ENCODE measurements at regions not wholly inside any gene's neighbourhood (a gene's known extent, or its start where the extent isn't known, plus 50 kb on each side); places are given as distances from the start of the nearest gene placed in this dataset.

DNA sequence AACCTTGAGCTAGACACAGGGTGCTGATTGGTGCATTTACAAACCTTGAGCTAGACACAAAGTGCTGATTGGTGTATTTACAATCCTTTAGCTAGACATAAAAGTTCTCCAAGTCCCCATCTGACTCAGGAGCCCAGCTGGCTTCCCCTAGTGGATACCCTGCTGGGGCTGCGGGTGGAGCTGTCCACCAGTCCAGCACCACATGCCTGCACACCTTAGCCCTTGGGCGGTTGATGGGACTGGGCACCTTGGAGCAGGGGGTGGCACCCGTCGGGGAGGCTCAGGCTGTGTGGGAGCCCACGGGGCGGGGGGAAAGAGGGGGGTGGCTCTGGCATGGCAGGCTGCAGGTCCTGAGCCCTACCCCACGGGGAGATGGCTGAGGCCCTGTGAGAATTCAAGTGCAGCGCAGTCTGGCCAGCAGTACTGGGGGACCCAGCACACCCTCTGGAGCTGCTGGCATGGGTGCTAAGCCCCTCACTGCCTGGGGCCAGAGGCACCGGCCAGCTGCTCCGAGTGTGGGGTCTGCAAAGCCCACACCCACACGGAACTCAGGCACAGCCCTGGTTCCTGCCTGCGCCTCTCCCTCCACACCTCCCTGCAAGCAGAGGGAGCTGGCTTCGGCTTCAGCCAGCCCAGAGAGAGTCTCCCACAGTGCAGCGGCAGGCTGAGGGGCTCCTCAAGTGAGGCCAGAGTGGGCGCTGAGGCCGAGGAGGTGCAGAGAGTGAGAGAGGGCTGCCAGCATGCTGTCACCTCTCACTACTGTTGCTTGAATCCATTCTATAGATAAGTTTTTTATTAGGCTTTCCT lies 369.8 kb upstream of the SMIM30 start:
- CTCF ChIA-PET, result no interaction called here

More for the DNA sequence above, 369.8 kb upstream of the SMIM30 start:
- no peaks in the 10 kb centered on the region for H3K9me1 ChIP-seq (ENCODE audit: insufficient read depth, low read length)
- H3K79me1 ChIP-seq (ENCODE audit: low read depth in 1 of 2, low read length in 2 of 2), result no peaks in the 10 kb centered on the region
- TF ChIP-seq, protein P1, sequence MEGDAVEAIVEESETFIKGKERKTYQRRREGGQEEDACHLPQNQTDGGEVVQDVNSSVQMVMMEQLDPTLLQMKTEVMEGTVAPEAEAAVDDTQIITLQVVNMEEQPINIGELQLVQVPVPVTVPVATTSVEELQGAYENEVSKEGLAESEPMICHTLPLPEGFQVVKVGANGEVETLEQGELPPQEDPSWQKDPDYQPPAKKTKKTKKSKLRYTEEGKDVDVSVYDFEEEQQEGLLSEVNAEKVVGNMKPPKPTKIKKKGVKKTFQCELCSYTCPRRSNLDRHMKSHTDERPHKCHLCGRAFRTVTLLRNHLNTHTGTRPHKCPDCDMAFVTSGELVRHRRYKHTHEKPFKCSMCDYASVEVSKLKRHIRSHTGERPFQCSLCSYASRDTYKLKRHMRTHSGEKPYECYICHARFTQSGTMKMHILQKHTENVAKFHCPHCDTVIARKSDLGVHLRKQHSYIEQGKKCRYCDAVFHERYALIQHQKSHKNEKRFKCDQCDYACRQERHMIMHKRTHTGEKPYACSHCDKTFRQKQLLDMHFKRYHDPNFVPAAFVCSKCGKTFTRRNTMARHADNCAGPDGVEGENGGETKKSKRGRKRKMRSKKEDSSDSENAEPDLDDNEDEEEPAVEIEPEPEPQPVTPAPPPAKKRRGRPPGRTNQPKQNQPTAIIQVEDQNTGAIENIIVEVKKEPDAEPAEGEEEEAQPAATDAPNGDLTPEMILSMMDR (conservative IDR thresholded peaks at IDR 0.05; ENCODE audit: low read depth, low read length), result no peak
- TF ChIP-seq RAD21 (IDR thresholded peaks at IDR 0.05; ENCODE audit: low read length) (no peak), SMC3 (IDR thresholded peaks at IDR 0.05; ENCODE audit: low read depth, low read length) (no peak), MXI1 (IDR thresholded peaks at IDR 0.05; ENCODE audit: borderline replicate concordance, low read depth, low read length) (no peak), RCOR1 (IDR thresholded peaks at IDR 0.05; ENCODE audit: insufficient replicate concordance, low read length) (no peak), CEBPB (IDR thresholded peaks at IDR 0.05; ENCODE audit: low read depth, low read length) (no peak), MAZ (IDR thresholded peaks at IDR 0.05; ENCODE audit: borderline replicate concordance, low read depth, low read length) (no peak)
- H3K4me2 ChIP-seq (ENCODE audit: low read depth, low read length), result no peak overlapping the region
- no peak overlapping the region for H3K4me3 ChIP-seq (ENCODE audit: insufficient read depth, low read depth, low read length)
- 60% methylated on average over 1 of the region's 16 CpGs; no CpG with 5 or more reads in 1 of the 2 experiments for WGBS, 2 experiments (ENCODE audit: extremely low coverage in 2 of 2, insufficient read length in 1 of 2)
- intact Hi-C loops (cut with micrococcal nuclease), result no loop called here
- H3K36me3 ChIP-seq (ENCODE audit: control insufficient read depth, insufficient read depth, low read length), result no peaks in the 10 kb centered on the region
- H2AK9ac ChIP-seq (replicated peaks; ENCODE audit: low read depth, low read length, poor library complexity), result no peak overlapping the region
- in situ Hi-C loops (cut with MboI; ENCODE audit: low sequenced_read_pairs), result no loop called here
- POLR2A ChIA-PET (ENCODE audit: unreplicated experiment), result no interaction called here
- BruUV-seq (replicated peaks), result no TSS peak
- no peak overlapping the region for H3K27ac ChIP-seq (ENCODE audit: insufficient read depth, low read length)
- no peaks in the 10 kb centered on the region for H4K20me1 ChIP-seq (ENCODE audit: insufficient read depth, low read length)
- DNase-seq (no peak), ATAC-seq (ENCODE audit: low read depth) (no peak)
- no peak overlapping the region for H3K9ac ChIP-seq (ENCODE audit: low read depth, low read length)
- H3K56ac ChIP-seq (ENCODE audit: extremely low read depth, insufficient read depth, low read length), result no peak overlapping the region
- peaks cover 2% of the 10 kb centered on the region; the same call in 1 of the 2 replicates for H3K9me3 ChIP-seq (ENCODE audit: control insufficient read depth, insufficient read depth, low read length)
- no peak overlapping the region for H2BK15ac ChIP-seq (ENCODE audit: low read depth, low read length)
- H2BK20ac ChIP-seq (ENCODE audit: low read depth, low read length), result no peak overlapping the region
- no peak overlapping the region for H2AFZ ChIP-seq (replicated peaks; ENCODE audit: low read length, poor library complexity)
- H3K4me1 ChIP-seq (ENCODE audit: control insufficient read depth, insufficient read depth, low read length), result no peaks in the 10 kb centered on the region
- H2BK5ac ChIP-seq (ENCODE audit: low read depth, low read length, poor library complexity, severe bottlenecking), result no peak overlapping the region
- H4K8ac ChIP-seq (ENCODE audit: low read depth in 2 of 2, low read length in 2 of 2), result no peak overlapping the region
- H3K4ac ChIP-seq (ENCODE audit: low read depth, low read length), result no peak overlapping the region
- no peak overlapping the region for H3K14ac ChIP-seq (replicated peaks; ENCODE audit: low read depth, low read length)
- no peak overlapping the region for H4K5ac ChIP-seq (ENCODE audit: low read depth, low read length)
- H2BK120ac ChIP-seq (ENCODE audit: low read depth, low read length), result no peak overlapping the region
- no peak overlapping the region for H4K91ac ChIP-seq (ENCODE audit: insufficient read depth, low read depth, low read length)
- H3K23ac ChIP-seq (ENCODE audit: low read depth, low read length), result no peak overlapping the region
- dilution Hi-C loops (cut with HindIII; ENCODE audit: low sequenced_read_pairs, unreplicated experiment), result no loop called here
- H3K18ac ChIP-seq (ENCODE audit: low read depth, low read length), result no peak overlapping the region
- H3K27me3 ChIP-seq (ENCODE audit: control insufficient read depth, insufficient read depth, low read length), result no peaks in the 10 kb centered on the region
- H2AK5ac ChIP-seq (ENCODE audit: low read depth, low read length), result no peak overlapping the region

All from IMR-90 (cell line).